Right lung (tissue), 2 donors: ENCODE measurements at regions not wholly inside any gene's neighbourhood (a gene's known extent, or its start where the extent isn't known, plus 50 kb on each side); places are given as distances from the start of the nearest gene placed in this dataset.

Source experiments
- DNase-seq, 2 donors: peaks; one replicate each; pipeline ENCODE4 v3.0.0-alpha.2; 2013

GRCh38 chr2:30310371-30310770 is 79.0 kb downstream of the LBH start:
- no peak for DNase-seq

DNA sequence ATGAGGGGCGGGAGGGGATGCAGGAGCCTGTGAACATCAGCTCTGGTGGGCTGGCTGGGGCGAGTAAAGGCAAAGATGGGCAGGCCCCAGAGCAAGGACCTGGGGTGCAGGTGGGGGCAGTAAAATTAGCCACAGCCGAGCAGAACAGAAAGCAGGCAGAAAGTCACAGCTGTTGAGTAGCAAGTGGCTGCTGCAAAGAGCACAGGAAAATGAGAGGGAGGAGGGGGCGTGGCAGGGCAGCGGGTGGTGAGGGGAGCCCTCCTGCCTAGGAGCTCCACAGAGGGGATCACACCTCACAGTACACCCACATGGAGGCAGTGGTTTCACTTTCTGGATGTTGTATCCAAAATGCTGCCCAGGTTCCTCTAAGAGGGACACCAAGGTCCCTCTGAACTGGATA is 79.6 kb downstream of the LBH start:
- no peak for DNase-seq

GRCh38 chr2:30311711-30312110 is 80.4 kb downstream of the LBH start:
- no peak for DNase-seq

DNA sequence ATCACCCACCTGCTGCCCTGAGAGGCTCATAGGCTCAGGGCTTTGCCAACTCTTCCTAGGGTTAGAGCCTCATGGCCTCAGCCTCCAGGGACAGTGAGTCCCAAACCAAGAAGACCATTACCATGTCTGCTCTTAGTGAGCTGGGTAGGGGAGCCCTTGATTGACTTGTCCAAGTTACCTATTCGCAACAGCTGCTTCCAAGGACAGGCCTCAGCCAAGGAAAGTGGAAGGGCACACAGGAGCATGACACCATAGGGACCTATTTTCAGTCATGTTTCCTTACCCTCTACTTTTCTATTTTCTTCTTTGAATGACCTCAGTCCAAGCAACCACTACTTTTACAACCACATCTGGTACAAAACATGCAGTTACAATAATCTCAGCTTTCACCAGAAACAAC is 81.6 kb downstream of the LBH start:
- no peak for DNase-seq

DNA sequence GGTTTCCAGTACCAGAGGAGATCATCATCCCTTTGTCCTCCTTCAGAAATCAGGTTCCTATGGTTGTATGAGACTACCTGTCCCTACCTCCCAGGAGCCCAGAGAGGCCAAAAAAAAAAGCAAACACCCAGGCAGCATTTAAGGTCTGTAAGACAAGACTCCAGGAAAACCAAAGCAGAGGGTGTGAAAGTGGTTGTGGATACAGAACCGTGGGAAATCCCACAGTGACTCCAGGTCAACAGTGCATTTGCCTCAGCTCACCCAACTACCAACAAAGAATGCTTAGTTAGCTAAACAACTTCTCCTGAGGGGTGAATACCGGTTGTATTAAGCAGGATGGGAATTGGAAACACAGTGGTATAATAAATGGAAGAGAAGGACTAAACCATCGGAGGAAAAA is 83.6 kb downstream of the LBH start:
- no peak for DNase-seq

DNA sequence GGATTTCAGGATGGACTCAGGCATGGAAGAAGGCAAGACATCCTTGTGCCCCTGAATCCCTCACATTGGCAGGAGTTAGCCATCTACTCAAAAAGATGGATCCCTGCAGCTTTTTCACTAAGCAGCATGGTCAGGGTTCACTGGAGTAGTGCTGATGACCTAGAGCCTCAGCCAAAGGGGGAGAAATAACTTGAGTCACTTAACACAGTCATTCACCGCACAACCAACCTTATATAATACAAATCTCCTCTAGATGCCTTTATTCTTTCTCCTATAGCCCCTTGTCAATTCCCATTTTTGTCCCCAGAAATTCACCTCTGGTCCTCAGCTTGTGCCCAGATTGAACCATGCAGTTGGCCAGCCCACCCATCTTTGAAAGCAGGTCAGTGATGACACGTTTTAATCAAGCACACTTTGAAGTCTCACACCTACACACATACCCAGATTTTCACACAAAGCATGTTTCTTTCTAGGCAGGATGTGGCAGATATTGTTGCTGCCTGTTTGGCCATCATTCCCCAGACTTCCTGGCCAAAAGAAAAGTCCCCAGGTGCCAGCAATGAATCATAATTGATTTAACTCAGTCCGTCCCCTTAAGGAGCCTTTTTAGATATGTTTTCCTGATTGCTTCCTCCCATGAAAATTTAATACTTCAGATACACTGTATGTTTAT is 84.2 kb downstream of the LBH start:
- DNase-seq = no peak

DNA sequence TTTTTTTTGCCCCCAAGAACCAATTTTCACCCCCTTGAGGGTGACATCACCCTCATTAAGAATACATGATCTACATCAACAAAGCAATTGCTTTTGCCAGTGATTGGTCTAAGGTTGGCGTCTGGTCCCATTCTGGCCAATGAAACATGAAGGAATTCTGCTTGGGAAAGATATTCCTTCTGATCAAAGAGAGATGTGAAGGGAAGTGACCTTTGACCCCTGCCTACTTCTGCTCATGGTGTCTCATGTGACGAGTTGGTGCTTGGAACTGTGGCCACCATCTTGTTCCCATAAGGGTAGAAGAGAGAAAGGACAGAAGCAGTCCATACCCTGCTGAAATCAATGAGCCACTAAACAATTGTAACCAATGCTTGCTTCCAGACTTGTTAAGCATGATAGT is 85.1 kb downstream of the LBH start:
- DNase-seq = no peak

DNA sequence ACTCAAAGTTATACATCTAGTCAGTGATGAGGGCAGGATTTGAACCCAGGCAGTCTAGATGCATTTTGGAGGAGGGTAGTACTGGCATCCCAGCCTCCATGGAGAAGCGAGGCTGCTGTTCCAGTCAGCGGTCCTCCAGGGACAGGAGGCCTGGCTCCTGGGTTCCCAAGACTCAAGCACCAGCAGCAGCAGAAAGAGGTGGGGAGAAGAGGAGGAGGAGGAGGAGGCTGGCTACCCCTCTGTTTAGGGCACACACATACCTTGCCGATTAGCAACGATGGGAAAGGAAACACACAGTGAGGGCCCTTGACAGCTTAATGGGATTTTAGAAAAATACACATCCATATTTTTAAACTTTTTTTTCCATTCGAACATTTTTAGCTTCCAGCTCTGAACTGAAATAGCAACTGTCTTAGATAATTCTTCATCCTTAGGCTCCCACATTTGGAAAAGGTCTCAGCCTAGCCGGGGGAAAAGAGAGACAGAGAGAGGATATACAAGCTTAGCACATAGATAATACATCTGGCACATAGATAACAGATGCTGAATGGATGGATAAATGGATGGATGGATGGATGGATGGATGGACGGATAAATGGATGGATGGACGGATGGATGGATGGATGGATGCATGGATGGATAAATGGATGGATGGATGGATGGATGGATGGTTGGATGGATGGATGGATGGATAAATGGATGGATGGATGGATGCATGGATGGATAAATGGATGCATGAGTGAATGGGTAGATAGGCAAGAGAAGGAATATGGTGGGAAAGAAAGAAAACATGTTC is 87.9 kb downstream of the LBH start:
- DNase-seq = no peak

DNA sequence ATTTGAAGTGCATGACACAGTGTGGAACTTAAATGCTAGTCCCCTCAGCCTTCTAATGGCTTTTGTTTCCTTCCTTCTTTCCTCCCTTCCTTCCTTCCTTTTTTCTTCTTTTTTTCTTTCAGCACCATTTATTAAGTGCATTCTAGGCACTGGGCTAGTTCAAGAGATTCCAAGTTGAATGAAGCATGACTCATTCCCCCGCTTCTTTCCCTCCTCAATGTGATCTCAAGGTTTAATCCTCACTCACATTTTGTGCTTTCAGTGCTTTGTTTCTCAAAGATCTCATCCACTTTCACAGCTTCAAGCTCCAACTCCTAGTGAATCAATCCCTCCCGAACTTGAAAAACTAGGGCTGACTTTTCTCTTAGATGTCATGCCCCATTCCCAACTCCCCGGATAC is 90.1 kb downstream of the LBH start:
- DNase-seq = no peak

DNA sequence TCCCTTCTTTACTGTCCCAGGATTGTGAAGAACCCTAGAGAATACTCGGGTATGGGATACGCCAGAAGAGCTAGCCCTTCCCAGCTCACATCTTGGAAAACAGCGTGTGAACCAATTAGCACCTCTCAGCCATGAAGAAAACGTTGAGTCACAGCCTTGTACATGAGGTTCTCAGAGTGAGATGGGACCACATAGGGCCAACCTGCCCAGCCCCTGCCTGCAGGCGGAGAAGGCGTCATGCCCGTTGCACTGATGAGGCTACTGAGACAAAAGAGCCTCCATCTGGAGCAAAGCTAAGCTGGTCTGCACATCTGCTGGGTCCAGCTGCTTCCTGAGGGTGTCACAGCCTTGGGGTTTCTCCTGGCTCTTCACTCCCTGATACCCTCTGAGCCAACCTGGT is 92.2 kb downstream of the LBH start:
- DNase-seq = no peak

- no peak for DNase-seq
These were observed 93.0 kb downstream of the LBH start for GRCh38 chr2:30324245-30324908.

DNA sequence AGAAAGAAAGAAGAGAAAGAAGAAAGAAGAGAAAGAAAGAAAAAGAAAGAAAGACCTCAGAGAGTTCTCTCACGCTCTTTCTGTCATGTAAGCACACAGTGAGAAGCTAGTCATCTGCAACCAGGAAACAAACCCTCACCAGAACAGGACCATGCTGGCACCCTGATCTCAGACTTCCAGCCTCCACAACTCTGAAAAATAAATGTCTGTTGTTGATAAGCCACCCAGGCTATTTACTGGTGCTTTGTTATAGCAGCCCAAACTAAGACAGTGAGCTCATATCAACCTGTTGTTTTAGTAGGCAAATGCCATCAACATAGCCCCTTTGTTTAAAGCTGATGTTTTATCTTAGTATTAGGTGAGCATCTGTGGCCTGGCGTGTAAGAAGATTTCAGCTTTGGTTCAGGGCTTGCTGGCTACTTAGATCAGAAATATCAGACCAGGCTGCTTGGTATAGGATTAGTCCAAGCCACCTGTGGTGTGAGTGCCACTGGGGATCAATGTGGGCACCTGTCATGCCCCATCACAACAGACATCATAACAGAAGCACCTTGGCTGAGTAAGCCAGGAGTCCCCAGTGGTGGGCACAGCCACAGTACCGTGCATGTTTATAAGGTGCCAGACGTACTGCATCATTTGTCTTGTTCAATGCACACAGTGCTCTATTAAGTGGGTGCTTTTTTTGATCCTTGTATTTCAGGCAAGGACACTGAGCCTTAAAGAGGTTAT is 94.4 kb downstream of the LBH start:
- no peak for DNase-seq

DNA sequence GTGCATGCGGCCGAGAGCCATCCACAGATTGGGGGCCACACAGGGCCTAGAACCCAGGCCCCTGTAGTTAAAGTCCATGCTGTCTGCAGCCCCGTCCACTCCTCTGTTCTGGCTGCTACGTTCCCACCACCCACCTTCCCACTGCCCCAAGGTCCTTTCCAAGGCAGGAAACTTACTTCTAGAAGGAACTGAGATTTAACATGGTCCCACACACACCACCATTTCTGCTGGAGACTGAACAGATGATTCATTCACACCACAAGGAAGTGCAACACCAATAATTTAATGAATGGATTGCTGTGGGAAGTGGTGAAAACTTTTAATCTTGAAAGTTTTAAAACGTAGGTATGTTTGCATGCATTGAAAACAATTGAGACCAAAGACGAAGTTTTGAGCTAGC is 95.2 kb downstream of the LBH start:
- no peak for DNase-seq

DNA sequence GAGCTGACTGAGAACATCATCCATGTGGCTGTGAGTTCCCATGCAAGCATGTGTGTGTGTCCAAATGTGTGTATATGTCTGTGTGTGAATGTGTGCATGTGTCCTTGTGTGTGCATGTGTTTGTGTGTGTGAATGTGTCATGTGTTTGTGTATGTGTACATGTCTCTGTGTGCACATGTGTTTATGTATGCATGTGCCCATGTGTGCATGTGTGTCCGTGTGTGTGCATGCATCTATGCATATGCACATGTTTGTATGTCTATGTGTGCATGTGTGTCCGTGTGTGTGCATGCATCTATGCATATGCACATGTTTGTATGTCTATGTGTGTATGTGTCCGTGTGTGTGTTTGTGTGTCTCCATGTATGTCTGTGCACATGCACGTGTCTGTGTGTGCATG is 99.7 kb downstream of the LBH start:
- no peak for DNase-seq

- DNase-seq = no peak
These were observed 100.5 kb downstream of the LBH start for GRCh38 chr2:30331869-30332268.

DNA sequence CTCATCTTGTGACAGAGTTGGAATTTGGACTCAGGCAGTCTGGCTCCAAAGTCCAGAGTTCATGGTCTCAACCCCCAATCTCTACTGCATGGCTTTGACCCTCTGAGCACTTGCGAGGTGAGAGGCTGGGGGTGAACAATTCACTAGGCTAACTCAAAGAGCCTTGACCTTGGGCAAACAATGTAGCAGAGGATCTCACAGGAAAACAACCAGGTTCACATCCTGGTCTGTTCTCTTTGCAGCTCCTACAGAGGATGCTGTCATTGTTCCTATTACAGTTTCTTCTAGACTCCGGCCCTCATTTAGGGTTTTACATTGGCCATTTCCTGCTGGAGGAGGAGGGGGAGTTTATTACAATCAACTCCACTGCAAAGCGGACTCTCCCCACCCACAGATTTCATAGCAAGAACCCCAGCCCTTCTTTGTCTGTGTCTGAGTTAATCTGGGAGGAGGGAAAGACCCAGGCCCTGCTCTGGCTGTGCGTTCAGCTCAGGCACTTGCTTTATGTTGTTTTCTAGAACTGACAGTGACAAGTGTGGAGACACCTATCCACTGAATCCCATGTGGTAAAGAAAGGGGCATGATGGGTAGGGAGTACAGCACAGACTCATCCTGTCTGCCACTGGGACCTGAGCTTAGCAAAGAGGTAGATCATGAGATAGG is 101.6 kb downstream of the LBH start:
- no peak for DNase-seq

GRCh38 chr2:30334762-30335363 is 103.5 kb downstream of the LBH start:
- no peak for DNase-seq

- no peak for DNase-seq
These were observed 104.8 kb downstream of the LBH start for GRCh38 chr2:30336084-30336483.

GRCh38 chr2:30336978-30337841 is 105.9 kb downstream of the LBH start:
- no peak for DNase-seq

GRCh38 chr2:30338475-30338874 is 107.1 kb downstream of the LBH start:
- DNase-seq = no peak
